CD4-positive, alpha-beta T cell (primary cell): ENCODE measurements at regions not wholly inside any gene's neighbourhood (a gene's known extent, or its start where the extent isn't known, plus 50 kb on each side); places are given as distances from the start of the nearest gene placed in this dataset.

Experiments
- ATAC-seq: fragments of 200-7000 bp; cut with Tn5 transposase; one replicate; pipeline ENCODE4 v1.10.0; 2022; ENCODE audit warnings: mild to moderate bottlenecking; ENCODE audit not compliant: poor library complexity
- CTCF ChIA-PET: fragments of 350-600 bp; sonication (Branson Sonifier 250); formaldehyde crosslinking; loops from one replicate; lab custom pipeline; 2021; ENCODE audit warnings: antibody characterized with exemption, inconsistent platforms; lab: Charles Lee
- POLR2A ChIA-PET: fragments of 350-600 bp; sonication (Branson Sonifier 250); formaldehyde crosslinking; loops from one replicate; lab custom pipeline; 2021; ENCODE audit warnings: antibody characterized with exemption, inconsistent platforms; lab: Charles Lee
- DNase-seq, 14 experiments: peaks; one replicate each; pipeline ENCODE4 v3.0.0-alpha.2; 2013 to 2020; ENCODE audit warnings: mixed read lengths in 2 of 14
- H3K27ac ChIP-seq, 2 donors: one replicate each; pipeline versions ENCODE4 v1.5.1 to v1.7.0; 2013; ENCODE audit warnings: low read length in 2 of 2, low read depth in 1 of 2, mild to moderate bottlenecking in 1 of 2
- H3K27me3 ChIP-seq, 2 experiments: 1 replicate in 1 of 2; 2 replicates in 1 of 2; pipeline versions ENCODE4 v1.6.1 to v1.7.0; 2013; ENCODE audit warnings: low read length in 2 of 2, control low read depth in 1 of 2, mild to moderate bottlenecking in 1 of 2, moderate library complexity in 1 of 2; ENCODE audit not compliant: insufficient read depth in 2 of 2, control insufficient read depth in 1 of 2
- H3K36me3 ChIP-seq: one replicate; pipeline ENCODE4 v1.6.1; 2013; ENCODE audit warnings: low read length, control low read depth; ENCODE audit not compliant: insufficient read depth
- H3K4me1 ChIP-seq: one replicate; pipeline ENCODE4 v1.6.1; 2013; ENCODE audit warnings: low read length, control low read depth; ENCODE audit not compliant: insufficient read depth
- H3K4me3 ChIP-seq: one replicate; pipeline ENCODE4 v1.5.1; 2013; ENCODE audit warnings: mild to moderate bottlenecking, low read length, moderate library complexity
- H3K9me3 ChIP-seq, 2 experiments: 1 replicate in 1 of 2; 2 replicates in 1 of 2; pipeline versions ENCODE4 v1.6.1 to v1.7.0; 2013; ENCODE audit warnings: low read length in 2 of 2, mild to moderate bottlenecking in 2 of 2, control low read depth in 1 of 2, moderate library complexity in 1 of 2; ENCODE audit not compliant: control insufficient read depth in 1 of 2, insufficient read depth in 1 of 2
- H3K27ac Mint-ChIP-seq: one replicate; pipeline ENCODE4 v1.8.0; 2020; ENCODE audit warnings: mixed read lengths
- H3K27me3 Mint-ChIP-seq: one replicate; pipeline ENCODE4 v1.8.0; 2021; ENCODE audit warnings: mixed read lengths
- H3K36me3 Mint-ChIP-seq: one replicate; pipeline ENCODE4 v1.8.0; 2021; ENCODE audit warnings: low read depth, mixed read lengths
- H3K4me1 Mint-ChIP-seq: one replicate; pipeline ENCODE4 v1.8.0; 2021; ENCODE audit warnings: low read depth, mixed read lengths
- H3K4me3 Mint-ChIP-seq: one replicate; pipeline ENCODE4 v1.8.0; 2020; ENCODE audit warnings: mild to moderate bottlenecking, mixed read lengths
- H3K9me3 Mint-ChIP-seq: one replicate; pipeline ENCODE4 v1.8.0; 2020; ENCODE audit warnings: mixed read lengths
- CTCF ChIP-seq: fragments of 200-600 bp; IDR thresholded peaks from one replicate; pipeline ENCODE4 v1.8.0; 2022; ENCODE audit warnings: antibody characterized with exemption, mild to moderate bottlenecking
- intact Hi-C, 2 experiments: fragments of 100-400 bp; cut with DNase I in 1 of 2; cut with micrococcal nuclease in 1 of 2; formaldehyde crosslinking; loops; one replicate each; pipeline versions ENCODE4 v1.15.1 to v1.9.0; 2023 to 2025; cut with DNase I, micrococcal nuclease

GRCh38 chr5:82789095-82789494 is 288.1 kb downstream of the TMEM167A start:
- H3K27ac Mint-ChIP-seq = no peak overlapping the region
- Histone ChIP-seq H3K36me3 (no peaks in the 10 kb centered on the region), H3K4me3 (no peak overlapping the region), H3K27ac (no peak overlapping the region), H3K27me3 (no peaks in the 10 kb centered on the region), H3K9me3 (no peaks in the 10 kb centered on the region), H3K4me1 (no peaks in the 10 kb centered on the region)
- no peak overlapping the region for H3K4me3 Mint-ChIP-seq
- DNase-seq (no peak), ATAC-seq (no peak)
- no peaks in the 10 kb centered on the region for H3K36me3 Mint-ChIP-seq
- H3K27me3 Mint-ChIP-seq = no peaks in the 10 kb centered on the region
- POLR2A ChIA-PET = no interaction called here
- TF ChIP-seq CTCF = no peak
- no peaks in the 10 kb centered on the region for H3K9me3 Mint-ChIP-seq
- intact Hi-C loops = no loop called here
- CTCF ChIA-PET = no interaction called here
- H3K4me1 Mint-ChIP-seq = no peaks in the 10 kb centered on the region

- no peaks in the 10 kb centered on the region for H3K4me1 ChIP-seq
- ATAC-seq (no peak), DNase-seq (no peak)
- no peak overlapping the region for H3K4me3 Mint-ChIP-seq
- no peak overlapping the region for H3K27ac ChIP-seq
- no peaks in the 10 kb centered on the region for H3K27me3 Mint-ChIP-seq
- no peak overlapping the region for H3K4me3 ChIP-seq
- ChIA-PET CTCF (no interaction called here), POLR2A (no interaction called here)
- H3K4me1 Mint-ChIP-seq = no peaks in the 10 kb centered on the region
- intact Hi-C loops = no loop called here
- H3K36me3 Mint-ChIP-seq = no peaks in the 10 kb centered on the region
- H3K9me3 ChIP-seq = no peaks in the 10 kb centered on the region
- no peaks in the 10 kb centered on the region for H3K9me3 Mint-ChIP-seq
- H3K27ac Mint-ChIP-seq = no peak overlapping the region
- no peak for TF ChIP-seq CTCF
- no peaks in the 10 kb centered on the region for H3K27me3 ChIP-seq
- H3K36me3 ChIP-seq = no peaks in the 10 kb centered on the region
Measured at GRCh38 chr5:82786748-82787147, 290.4 kb downstream of the TMEM167A start.

- no peak for TF ChIP-seq CTCF
Measured at GRCh38 chr5:82785882-82786509, 291.2 kb downstream of the TMEM167A start.

More at GRCh38 chr5:82785882-82786509, 291.2 kb downstream of the TMEM167A start:
- ChIA-PET POLR2A (no interaction called here), CTCF (no interaction called here)
- H3K27ac Mint-ChIP-seq = no peak overlapping the region
- no peaks in the 10 kb centered on the region for H3K9me3 ChIP-seq
- H3K36me3 ChIP-seq = no peaks in the 10 kb centered on the region
- intact Hi-C loops = no loop called here
- H3K27me3 Mint-ChIP-seq = no peaks in the 10 kb centered on the region
- H3K9me3 Mint-ChIP-seq = no peaks in the 10 kb centered on the region
- H3K4me3 ChIP-seq = no peak overlapping the region
- no peak for ATAC-seq
- H3K27ac ChIP-seq = no peak overlapping the region
- no peak overlapping the region for H3K4me3 Mint-ChIP-seq
- H3K4me1 ChIP-seq = no peaks in the 10 kb centered on the region
- DNase-seq = no peak
- H3K27me3 ChIP-seq = no peaks in the 10 kb centered on the region
- no peaks in the 10 kb centered on the region for H3K36me3 Mint-ChIP-seq
- no peaks in the 10 kb centered on the region for H3K4me1 Mint-ChIP-seq
